ENCODE measurements at regions not wholly inside any gene's neighbourhood (a gene's known extent, or its start where the extent isn't known, plus 50 kb on each side); places are given as distances from the start of the nearest gene placed in this dataset.

- TF ChIP-seq GATA3 (IDR thresholded peaks at IDR 0.05; ENCODE audit: low read depth, low read length) (no peak), GATA2 (IDR thresholded peaks at IDR 0.05; ENCODE audit: low read depth, low read length) (no peak)
Measured at GRCh38 chr4:124253080-124253479, 459.5 kb downstream of the ANKRD50 start.

DNA sequence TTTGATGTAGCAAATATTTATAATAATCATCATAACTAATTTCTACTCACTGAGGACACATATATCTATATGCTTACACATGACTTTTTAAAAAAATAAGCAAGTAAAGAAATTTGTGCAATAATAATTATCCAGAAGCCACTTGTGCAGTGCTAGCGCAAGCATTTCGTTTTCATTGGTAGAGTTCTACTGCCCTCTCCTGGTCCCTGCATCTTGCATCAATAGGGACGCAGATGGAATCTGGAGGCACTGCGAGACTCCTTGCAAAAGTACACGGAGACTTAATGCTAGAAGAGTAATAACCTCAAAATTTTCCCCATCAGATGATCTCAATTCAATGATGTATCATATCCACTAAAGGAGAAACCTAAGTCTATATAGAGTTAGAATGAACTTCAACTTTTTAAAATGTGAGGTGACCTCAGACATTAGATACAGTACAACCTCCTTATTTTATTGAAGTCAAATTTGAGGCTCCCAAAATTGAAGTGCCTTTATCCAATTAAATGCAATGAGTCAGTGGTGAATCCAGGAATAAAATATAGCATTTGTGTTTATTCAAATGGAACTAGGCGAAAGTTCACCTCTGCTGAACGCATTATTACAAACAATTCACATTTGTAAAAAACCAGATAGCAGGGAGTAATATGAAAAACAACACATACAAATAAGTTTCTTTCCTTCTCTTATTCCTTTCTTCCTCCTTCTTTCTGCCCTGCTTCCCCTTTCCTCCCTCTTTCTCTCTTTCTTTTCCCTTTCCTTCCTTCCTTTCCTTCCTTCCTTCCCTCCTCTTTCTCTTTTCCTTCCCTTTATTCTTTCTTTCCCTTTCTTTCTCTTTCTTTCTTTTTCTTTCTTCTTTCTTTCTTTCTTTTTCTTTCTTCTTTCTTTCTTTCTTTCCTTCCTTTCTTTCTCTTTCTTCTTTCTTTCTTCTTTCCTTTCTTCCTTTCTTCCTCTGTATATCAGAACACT is 450.0 kb downstream of the ANKRD50 start:
- TF ChIP-seq GATA3 (IDR thresholded peaks at IDR 0.05; ENCODE audit: low read depth, low read length), result no peak
- TF ChIP-seq GATA2 (IDR thresholded peaks at IDR 0.05; ENCODE audit: low read depth, low read length), result no peak

- TF ChIP-seq GATA3 (IDR thresholded peaks at IDR 0.05; ENCODE audit: low read depth, low read length), result no peak
- TF ChIP-seq GATA2 (IDR thresholded peaks at IDR 0.05; ENCODE audit: low read depth, low read length), result no peak
Measured at GRCh38 chr4:124265701-124266100, 446.8 kb downstream of the ANKRD50 start.

GRCh38 chr4:124266721-124267120 is 445.8 kb downstream of the ANKRD50 start:
- no peak for TF ChIP-seq GATA2 (IDR thresholded peaks at IDR 0.05; ENCODE audit: low read depth, low read length)
- no peak for TF ChIP-seq GATA3 (IDR thresholded peaks at IDR 0.05; ENCODE audit: low read depth, low read length)

DNA sequence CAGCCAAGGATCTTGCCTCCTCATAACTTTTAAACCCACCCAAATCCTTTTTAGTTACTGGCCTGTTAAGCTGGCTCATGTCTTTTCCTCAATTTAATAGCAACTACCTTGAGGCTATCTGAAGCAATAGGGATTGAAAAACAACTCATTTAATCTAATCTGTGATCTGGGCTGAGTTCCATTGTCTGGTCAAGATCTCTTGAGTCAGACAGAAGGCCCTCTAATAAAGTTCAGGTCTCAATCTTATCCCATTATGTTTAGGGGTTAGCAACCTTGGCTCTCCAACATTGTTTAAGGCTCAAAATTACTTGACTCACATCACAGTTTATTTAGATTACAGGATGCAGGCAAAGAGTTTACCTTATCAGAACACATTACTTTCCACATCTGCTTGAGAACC is 436.1 kb downstream of the ANKRD50 start:
- no peak for TF ChIP-seq GATA3 (IDR thresholded peaks at IDR 0.05; ENCODE audit: low read depth, low read length)
- TF ChIP-seq GATA2 (IDR thresholded peaks at IDR 0.05; ENCODE audit: low read depth, low read length), result no peak

DNA sequence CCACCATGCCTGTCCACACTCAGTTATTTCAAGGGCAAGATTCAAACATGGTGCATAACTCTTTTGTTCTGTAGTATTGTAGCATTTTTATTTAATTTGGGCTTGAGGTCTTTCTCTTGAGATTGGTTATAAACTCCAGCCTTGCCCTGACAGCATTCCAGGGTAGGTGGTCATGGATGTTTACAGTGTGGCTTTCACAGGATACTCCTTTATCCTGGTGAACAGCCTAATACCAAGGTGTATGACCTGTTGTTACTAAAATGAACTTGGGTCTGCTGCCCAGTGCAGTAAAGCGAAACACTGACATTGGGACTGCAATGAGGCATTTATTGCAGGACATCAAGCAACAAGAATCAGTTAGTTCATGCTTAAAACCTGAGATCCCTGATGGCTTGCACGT is 434.8 kb downstream of the ANKRD50 start:
- TF ChIP-seq GATA3 (IDR thresholded peaks at IDR 0.05; ENCODE audit: low read depth, low read length), result no peak
- no peak for TF ChIP-seq GATA2 (IDR thresholded peaks at IDR 0.05; ENCODE audit: low read depth, low read length)

DNA sequence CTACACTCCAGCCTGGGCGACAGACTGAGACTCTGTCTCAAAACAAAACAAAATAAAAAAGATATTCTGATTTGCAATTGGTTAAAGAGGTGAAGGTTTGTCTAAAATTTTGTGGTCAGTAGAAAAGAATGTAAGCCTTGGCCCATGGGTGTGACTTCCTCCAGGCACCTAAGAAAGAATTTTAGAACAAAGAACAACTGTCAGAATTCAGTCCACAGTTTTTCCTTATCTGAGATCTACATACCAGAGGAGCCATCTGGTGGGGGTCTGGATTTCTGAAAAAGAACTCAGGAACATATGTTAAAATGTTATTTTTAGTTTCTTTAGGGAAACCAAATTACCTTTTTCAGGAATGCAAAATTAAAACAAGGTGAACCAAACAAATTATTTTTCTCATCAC is 434.1 kb downstream of the ANKRD50 start:
- peak; percentile 80 for TF ChIP-seq GATA3 (IDR thresholded peaks at IDR 0.05; ENCODE audit: low read depth, low read length)
- peak; percentile 74 for TF ChIP-seq GATA2 (IDR thresholded peaks at IDR 0.05; ENCODE audit: low read depth, low read length)

DNA sequence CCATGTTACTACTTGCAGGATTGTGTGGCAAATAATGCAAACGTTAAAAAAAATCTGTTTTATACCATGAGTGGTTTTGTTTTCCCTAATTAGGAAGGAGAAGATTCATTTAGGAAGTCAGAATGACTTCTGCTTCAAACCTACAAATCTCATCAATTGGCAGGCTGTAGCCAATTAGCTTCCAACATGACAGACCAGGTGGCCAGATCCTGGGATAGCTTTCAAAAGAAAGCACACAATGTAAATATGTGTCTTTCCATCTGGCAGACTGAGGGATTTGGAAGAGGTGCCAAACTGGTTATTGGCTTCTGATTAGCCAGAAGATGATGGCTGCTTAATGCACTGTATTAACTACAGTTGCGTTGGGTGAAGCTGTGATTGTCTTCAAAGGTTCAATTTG is 432.8 kb downstream of the ANKRD50 start:
- TF ChIP-seq GATA3 (IDR thresholded peaks at IDR 0.05; ENCODE audit: low read depth, low read length) (no peak), GATA2 (IDR thresholded peaks at IDR 0.05; ENCODE audit: low read depth, low read length) (0 out of 2 replicates have a peak, but pooled peaks have one; percentile 13)

GRCh38 chr4:124282301-124282898 is 430.1 kb downstream of the ANKRD50 start:
- no peak for TF ChIP-seq GATA3 (IDR thresholded peaks at IDR 0.05; ENCODE audit: low read depth, low read length)
- no peak for TF ChIP-seq GATA2 (IDR thresholded peaks at IDR 0.05; ENCODE audit: low read depth, low read length)

- TF ChIP-seq GATA2 (IDR thresholded peaks at IDR 0.05; ENCODE audit: low read depth, low read length) (no peak), GATA3 (IDR thresholded peaks at IDR 0.05; ENCODE audit: low read depth, low read length) (no peak)
Measured at GRCh38 chr4:124288706-124289486, 423.6 kb downstream of the ANKRD50 start.

DNA sequence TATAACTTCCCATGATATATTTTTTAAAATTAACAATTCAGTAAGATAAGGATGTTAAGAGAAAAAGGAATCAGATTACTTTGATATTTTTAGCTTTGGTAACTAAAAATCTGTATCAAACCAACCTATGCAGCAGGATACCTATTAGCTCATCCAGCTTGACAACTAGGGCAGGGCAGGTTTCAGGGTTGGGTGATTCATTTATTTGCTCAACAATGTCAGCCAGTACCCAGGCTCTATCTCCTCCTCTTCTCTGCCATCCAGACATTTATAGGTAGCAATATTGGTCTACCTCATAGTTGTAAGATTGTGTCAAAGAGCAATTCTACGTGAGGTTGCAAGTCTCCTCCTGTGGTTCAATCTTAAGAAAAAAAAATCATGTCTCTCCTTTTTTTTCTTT is 421.9 kb downstream of the ANKRD50 start:
- TF ChIP-seq GATA3 (IDR thresholded peaks at IDR 0.05; ENCODE audit: low read depth, low read length) (no peak), GATA2 (IDR thresholded peaks at IDR 0.05; ENCODE audit: low read depth, low read length) (no peak)

DNA sequence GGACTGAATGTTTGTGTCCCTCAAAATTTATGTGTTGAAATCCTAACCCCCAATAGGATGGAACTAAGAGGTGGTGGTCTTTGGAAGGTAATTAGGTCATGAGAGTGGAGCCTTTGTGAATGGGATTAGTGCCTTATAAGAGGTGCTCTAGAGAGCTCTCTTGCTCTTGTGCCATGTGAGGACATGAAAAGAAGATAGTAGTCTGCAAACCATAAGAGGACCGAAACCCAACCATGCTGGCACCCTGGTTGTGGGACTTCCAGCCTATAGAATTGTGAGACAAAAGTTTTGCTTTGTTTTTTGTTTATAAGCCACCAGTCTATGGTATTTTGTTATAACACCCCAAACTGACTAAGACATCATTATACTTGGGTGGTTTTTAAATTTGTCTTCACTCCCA is 417.1 kb downstream of the ANKRD50 start:
- TF ChIP-seq GATA3 (IDR thresholded peaks at IDR 0.05; ENCODE audit: low read depth, low read length) (no peak), GATA2 (IDR thresholded peaks at IDR 0.05; ENCODE audit: low read depth, low read length) (no peak)

DNA sequence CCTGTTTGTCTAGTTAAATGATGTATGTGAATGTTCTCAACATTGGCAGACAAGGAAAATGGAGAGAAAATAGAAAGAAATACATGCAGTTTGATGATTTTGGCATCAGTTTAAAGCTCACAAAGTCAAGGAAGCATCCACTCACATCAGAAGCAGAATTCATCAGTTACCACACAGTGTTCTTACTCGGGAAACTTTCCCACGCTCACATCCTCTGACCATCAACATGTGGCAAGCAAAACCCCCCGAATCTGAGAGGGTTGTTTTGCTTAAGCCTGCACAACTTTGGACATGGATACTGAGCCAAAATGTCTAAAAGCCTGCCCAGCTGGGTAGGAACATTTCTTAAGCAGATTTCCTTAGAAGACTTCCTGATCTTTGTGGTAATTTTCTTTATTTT is 407.6 kb downstream of the ANKRD50 start:
- no peak for TF ChIP-seq GATA3 (IDR thresholded peaks at IDR 0.05; ENCODE audit: low read depth, low read length)
- no peak for TF ChIP-seq GATA2 (IDR thresholded peaks at IDR 0.05; ENCODE audit: low read depth, low read length)

DNA sequence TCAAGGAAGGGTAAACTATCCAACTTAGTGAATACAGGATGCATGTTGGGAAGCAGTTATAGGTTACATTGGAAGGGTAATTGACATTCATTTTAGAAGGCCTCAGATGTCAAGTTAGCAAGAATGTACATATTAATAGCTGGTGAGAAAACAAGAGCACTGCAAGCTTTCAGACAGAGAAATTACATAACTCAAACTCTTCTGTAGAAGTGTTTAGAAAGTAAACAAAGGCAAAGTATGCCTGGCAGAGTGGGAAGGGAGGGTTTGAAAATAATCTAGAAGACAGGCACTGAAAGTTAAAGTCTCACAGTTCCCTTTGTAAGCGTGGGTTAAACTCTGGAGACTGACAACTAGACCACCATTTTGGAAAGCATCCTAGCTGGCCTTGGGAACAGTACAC is 406.2 kb downstream of the ANKRD50 start:
- no peak for TF ChIP-seq GATA2 (IDR thresholded peaks at IDR 0.05; ENCODE audit: low read depth, low read length)
- TF ChIP-seq GATA3 (IDR thresholded peaks at IDR 0.05; ENCODE audit: low read depth, low read length), result no peak

Measured in SH-SY5Y (cell line).